ENCODE measurements at regions not wholly inside any gene's neighbourhood (a gene's known extent, or its start where the extent isn't known, plus 50 kb on each side); places are given as distances from the start of the nearest gene placed in this dataset.

- Mint-ChIP-seq H3K27me3 (ENCODE audit: low read depth) (no peaks in the 10 kb centered on the region), H3K36me3 (ENCODE audit: low read depth) (no peaks in the 10 kb centered on the region), H3K27ac (no peak overlapping the region), H3K4me3 (no peak overlapping the region), H3K9me3 (peaks cover 2% of the 10 kb centered on the region), H3K4me1 (ENCODE audit: low read depth) (no peaks in the 10 kb centered on the region)
- CTCF ChIA-PET, result no interaction called here
- no peak for DNase-seq
- intact Hi-C loops (cut with micrococcal nuclease), result no loop called here
Measured at GRCh38 chrX:21126661-21127060, 247.6 kb upstream of the CNKSR2 start.

GRCh38 chrX:21131346-21131745, 242.9 kb upstream of the CNKSR2 start:
- no peaks in the 10 kb centered on the region for H3K36me3 Mint-ChIP-seq (ENCODE audit: low read depth)
- no peak overlapping the region for H3K27ac Mint-ChIP-seq
- H3K27me3 Mint-ChIP-seq (ENCODE audit: low read depth), result no peaks in the 10 kb centered on the region
- no peaks in the 10 kb centered on the region for H3K4me1 Mint-ChIP-seq (ENCODE audit: low read depth)
- CTCF ChIA-PET, result no interaction called here
- no peak for DNase-seq
- H3K4me3 Mint-ChIP-seq, result no peak overlapping the region
- H3K9me3 Mint-ChIP-seq, result peaks cover 2% of the 10 kb centered on the region
- intact Hi-C loops (cut with micrococcal nuclease), result no loop called here

DNA sequence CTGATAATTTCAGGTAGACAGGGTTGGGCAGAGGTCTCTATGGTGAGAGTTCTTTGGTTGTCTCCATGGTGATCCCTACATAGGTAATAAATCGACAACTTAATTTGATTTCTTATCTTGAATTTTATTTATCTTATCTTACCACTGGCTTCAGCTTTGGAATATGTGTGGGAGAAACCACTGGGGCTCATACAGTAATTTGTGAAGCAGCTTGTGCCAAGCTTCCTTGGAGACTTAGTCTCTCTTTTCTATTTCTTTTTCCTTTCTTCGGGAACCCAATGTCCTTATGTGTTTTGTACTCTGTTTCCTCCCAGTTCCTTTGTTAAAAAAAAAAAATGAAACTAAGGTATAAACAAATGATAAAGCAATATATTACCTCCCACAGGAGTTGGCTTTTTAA, 242.4 kb upstream of the CNKSR2 start:
- CTCF ChIA-PET, result no interaction called here
- intact Hi-C loops (cut with micrococcal nuclease), result no loop called here
- H3K4me1 Mint-ChIP-seq (ENCODE audit: low read depth), result no peaks in the 10 kb centered on the region
- H3K9me3 Mint-ChIP-seq, result peaks cover 2% of the 10 kb centered on the region
- no peak overlapping the region for H3K27ac Mint-ChIP-seq
- no peak overlapping the region for H3K4me3 Mint-ChIP-seq
- DNase-seq, result no peak
- H3K27me3 Mint-ChIP-seq (ENCODE audit: low read depth), result no peaks in the 10 kb centered on the region
- H3K36me3 Mint-ChIP-seq (ENCODE audit: low read depth), result no peaks in the 10 kb centered on the region

DNA sequence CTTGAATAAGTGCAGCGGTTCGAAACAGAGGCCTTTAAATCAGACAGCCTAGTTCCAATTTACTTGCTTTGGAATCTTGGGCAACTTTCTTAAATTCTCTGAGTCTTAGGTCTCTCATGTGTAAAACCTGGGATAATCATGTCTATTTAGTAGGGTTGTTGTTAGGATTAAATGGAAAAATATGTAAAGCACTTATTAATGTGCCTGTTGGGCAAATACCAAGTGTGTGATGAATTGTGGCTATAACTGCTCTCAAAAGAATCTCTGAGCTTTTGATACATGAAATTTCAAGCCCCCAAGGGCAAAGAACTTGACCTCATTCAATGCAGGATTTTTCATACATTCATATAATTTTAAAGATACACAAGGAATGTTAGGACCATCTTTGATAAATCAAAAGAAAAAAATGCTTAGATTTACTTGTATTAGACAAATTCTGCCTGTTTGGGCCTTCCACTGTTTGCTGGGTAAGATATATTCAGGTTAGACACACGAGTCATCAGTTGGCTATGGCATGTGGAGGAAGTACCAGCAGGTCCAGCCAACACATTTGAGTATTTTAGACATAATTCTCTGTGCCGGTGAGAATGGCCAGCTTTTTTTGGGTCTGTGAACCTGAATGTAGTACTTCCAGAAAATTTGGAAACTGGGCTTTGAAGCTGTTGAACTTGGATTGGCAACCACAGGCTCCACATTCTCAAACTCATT, 241.4 kb upstream of the CNKSR2 start:
- Mint-ChIP-seq H3K9me3 (peaks cover 2% of the 10 kb centered on the region), H3K4me1 (ENCODE audit: low read depth) (no peaks in the 10 kb centered on the region), H3K27me3 (ENCODE audit: low read depth) (no peaks in the 10 kb centered on the region), H3K27ac (no peak overlapping the region), H3K36me3 (ENCODE audit: low read depth) (no peaks in the 10 kb centered on the region), H3K4me3 (no peak overlapping the region)
- DNase-seq, result no peak
- CTCF ChIA-PET, result interaction anchor here (0.6 kb wide), 1 partner anchor 12 kb away, joined by 4 read pairs; no protein-coding TSS in a partner anchor
- intact Hi-C loops (cut with micrococcal nuclease), result no loop called here

DNA sequence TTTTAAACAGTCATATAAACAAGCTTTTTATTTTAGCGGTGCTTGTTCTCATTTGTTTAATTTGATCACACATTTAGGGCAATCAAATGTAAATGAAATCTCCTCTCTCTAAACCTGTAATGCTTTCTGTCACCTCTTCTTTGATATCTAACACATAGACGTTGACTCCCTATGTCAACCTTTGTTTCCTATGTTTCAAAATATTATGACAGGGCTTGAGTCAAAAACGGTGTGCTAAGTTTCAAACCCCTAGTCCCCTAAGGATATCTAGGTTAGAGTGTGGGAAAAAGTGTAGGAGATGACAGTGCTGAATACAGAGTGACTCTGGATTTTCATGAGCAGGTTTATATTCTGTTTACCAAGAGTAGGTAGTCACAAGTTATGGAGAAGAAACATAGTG, 224.0 kb upstream of the CNKSR2 start:
- Mint-ChIP-seq H3K9me3 (no peaks in the 10 kb centered on the region), H3K27me3 (ENCODE audit: low read depth) (no peaks in the 10 kb centered on the region), H3K4me1 (ENCODE audit: low read depth) (no peaks in the 10 kb centered on the region), H3K4me3 (no peak overlapping the region), H3K36me3 (ENCODE audit: low read depth) (no peaks in the 10 kb centered on the region), H3K27ac (no peak overlapping the region)
- DNase-seq, result no peak
- CTCF ChIA-PET, result interaction anchor here (0.9 kb wide), 1 partner anchor 80 kb away, joined by 3 read pairs; no protein-coding TSS in a partner anchor
- intact Hi-C loops (cut with micrococcal nuclease), result no loop called here

DNA sequence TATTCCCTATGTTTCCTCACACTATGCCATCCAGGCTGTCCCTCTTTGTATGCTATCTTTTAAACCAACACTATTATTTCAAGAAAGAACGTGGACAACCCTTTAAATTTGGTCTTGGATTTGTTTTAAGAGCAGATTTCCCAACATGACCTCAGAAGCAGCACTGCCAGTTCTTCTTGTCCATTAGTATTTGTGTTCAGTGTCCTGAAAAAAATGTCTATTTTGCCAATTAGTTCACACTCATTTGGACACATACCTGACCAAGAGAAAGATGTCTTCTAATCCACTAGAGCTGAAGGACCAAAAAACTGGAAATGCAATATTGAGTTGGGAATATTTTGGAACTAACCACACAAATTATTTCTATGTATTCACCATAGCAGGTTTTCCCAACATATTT, 223.2 kb upstream of the CNKSR2 start:
- DNase-seq, result no peak
- CTCF ChIA-PET, result no interaction called here
- no peak overlapping the region for H3K27ac Mint-ChIP-seq
- no peak overlapping the region for H3K4me3 Mint-ChIP-seq
- H3K27me3 Mint-ChIP-seq (ENCODE audit: low read depth), result no peaks in the 10 kb centered on the region
- H3K4me1 Mint-ChIP-seq (ENCODE audit: low read depth), result no peaks in the 10 kb centered on the region
- intact Hi-C loops (cut with micrococcal nuclease), result no loop called here
- no peaks in the 10 kb centered on the region for H3K36me3 Mint-ChIP-seq (ENCODE audit: low read depth)
- no peaks in the 10 kb centered on the region for H3K9me3 Mint-ChIP-seq

- H3K27ac Mint-ChIP-seq, result no peak overlapping the region
- intact Hi-C loops (cut with micrococcal nuclease), result no loop called here
- H3K4me1 Mint-ChIP-seq (ENCODE audit: low read depth), result no peaks in the 10 kb centered on the region
- no peak for DNase-seq
- H3K27me3 Mint-ChIP-seq (ENCODE audit: low read depth), result no peaks in the 10 kb centered on the region
- no peak overlapping the region for H3K4me3 Mint-ChIP-seq
- no peaks in the 10 kb centered on the region for H3K9me3 Mint-ChIP-seq
- CTCF ChIA-PET, result no interaction called here
- no peaks in the 10 kb centered on the region for H3K36me3 Mint-ChIP-seq (ENCODE audit: low read depth)
Measured at GRCh38 chrX:21153033-21153432, 221.2 kb upstream of the CNKSR2 start.

DNA sequence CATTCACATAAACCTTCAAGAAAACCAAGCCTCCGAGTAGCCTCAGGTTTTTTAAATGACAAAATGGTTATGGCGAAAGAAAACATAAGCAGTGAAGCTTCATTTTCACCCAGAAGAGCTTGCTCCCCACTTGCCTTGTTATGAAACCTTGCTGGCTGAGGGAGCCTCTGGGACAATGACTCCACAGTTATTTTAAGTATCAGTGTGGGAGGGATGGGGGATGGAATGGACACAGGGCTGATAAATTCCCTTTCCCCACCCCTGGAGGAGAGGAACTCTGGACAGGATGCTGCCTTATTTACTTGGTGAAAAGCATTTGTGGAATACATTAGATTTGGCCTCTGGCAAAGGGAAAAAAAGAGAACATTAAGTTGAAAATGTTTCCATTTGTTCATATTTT, 220.7 kb upstream of the CNKSR2 start:
- intact Hi-C loops (cut with micrococcal nuclease), result no loop called here
- no peaks in the 10 kb centered on the region for H3K9me3 Mint-ChIP-seq
- DNase-seq, result no peak
- no peaks in the 10 kb centered on the region for H3K4me1 Mint-ChIP-seq (ENCODE audit: low read depth)
- H3K4me3 Mint-ChIP-seq, result no peak overlapping the region
- CTCF ChIA-PET, result no interaction called here
- no peaks in the 10 kb centered on the region for H3K27me3 Mint-ChIP-seq (ENCODE audit: low read depth)
- no peaks in the 10 kb centered on the region for H3K36me3 Mint-ChIP-seq (ENCODE audit: low read depth)
- no peak overlapping the region for H3K27ac Mint-ChIP-seq

GRCh38 chrX:21155916-21156315, 218.3 kb upstream of the CNKSR2 start:
- intact Hi-C loops (cut with micrococcal nuclease), result no loop called here
- CTCF ChIA-PET, result no interaction called here
- Mint-ChIP-seq H3K27ac (no peak overlapping the region), H3K36me3 (ENCODE audit: low read depth) (no peaks in the 10 kb centered on the region), H3K4me3 (no peak overlapping the region), H3K27me3 (ENCODE audit: low read depth) (no peaks in the 10 kb centered on the region), H3K9me3 (no peaks in the 10 kb centered on the region), H3K4me1 (ENCODE audit: low read depth) (no peaks in the 10 kb centered on the region)
- no peak for DNase-seq

DNA sequence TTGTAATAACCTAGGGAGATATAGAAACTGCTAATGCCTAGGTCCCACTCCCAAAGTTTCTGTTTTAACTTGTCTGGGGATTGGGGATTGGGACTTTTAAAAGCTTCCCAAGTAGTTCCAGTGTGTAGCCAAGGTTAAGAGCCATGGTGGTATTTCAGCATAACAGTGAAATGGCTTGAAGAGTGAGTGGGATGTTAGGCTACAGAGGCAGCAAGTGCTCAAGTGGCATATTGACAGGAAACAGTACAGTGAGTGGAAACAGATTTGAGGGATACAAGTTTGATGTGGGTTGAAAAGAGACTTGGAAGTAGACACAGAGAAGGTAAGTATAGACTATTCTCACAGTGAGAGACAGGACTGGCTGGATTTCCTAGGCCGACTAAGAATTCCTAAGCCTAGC, 217.6 kb upstream of the CNKSR2 start:
- no peaks in the 10 kb centered on the region for H3K9me3 Mint-ChIP-seq
- no peaks in the 10 kb centered on the region for H3K36me3 Mint-ChIP-seq (ENCODE audit: low read depth)
- CTCF ChIA-PET, result no interaction called here
- no peak for DNase-seq
- H3K4me3 Mint-ChIP-seq, result no peak overlapping the region
- intact Hi-C loops (cut with micrococcal nuclease), result no loop called here
- no peak overlapping the region for H3K27ac Mint-ChIP-seq
- H3K4me1 Mint-ChIP-seq (ENCODE audit: low read depth), result no peaks in the 10 kb centered on the region
- no peaks in the 10 kb centered on the region for H3K27me3 Mint-ChIP-seq (ENCODE audit: low read depth)

- Mint-ChIP-seq H3K4me3 (no peak overlapping the region), H3K9me3 (no peaks in the 10 kb centered on the region), H3K4me1 (ENCODE audit: low read depth) (no peaks in the 10 kb centered on the region), H3K36me3 (ENCODE audit: low read depth) (no peaks in the 10 kb centered on the region), H3K27ac (no peak overlapping the region), H3K27me3 (ENCODE audit: low read depth) (no peaks in the 10 kb centered on the region)
- CTCF ChIA-PET, result interaction anchor here (0.6 kb wide), 1 partner anchor 410 kb away, joined by 3 read pairs; no protein-coding TSS in a partner anchor
- no peak for DNase-seq
- intact Hi-C loops (cut with micrococcal nuclease), result no loop called here
Measured at GRCh38 chrX:21158678-21159077, 215.5 kb upstream of the CNKSR2 start.

DNA sequence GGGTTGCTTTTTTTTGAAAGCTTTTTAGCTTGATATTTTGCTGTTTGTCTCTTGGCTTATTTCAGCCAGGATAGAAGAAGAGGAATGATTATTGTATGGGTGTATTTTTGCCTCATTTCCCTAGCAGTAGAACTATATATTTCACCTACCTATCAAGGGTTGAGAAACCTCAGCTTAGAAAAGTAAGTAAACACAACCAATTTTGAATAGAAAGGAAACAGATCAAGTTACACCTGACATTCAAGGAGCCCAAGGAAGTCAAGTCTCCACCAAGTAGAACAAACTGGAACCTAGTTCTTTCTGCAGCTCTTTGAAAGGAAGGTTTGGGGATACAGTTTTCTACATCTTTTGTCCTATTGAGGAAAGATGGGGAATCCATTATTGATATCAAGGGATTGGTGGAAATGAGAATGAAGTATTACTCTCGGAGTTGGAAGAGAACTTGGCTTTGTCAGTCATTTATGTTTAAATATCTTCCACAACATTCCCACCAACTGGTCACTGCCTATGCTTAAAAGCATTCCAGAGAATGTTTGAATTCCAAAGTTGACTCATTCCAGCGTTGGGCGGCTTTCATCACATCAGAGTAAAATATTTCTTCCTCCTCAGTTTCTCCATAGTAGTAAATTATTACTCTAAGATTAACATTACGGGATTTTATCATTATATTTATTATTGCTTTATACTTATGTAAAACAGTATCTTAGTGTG, 207.8 kb upstream of the CNKSR2 start:
- Mint-ChIP-seq H3K9me3 (no peaks in the 10 kb centered on the region), H3K4me3 (no peak overlapping the region), H3K36me3 (ENCODE audit: low read depth) (no peaks in the 10 kb centered on the region), H3K27me3 (ENCODE audit: low read depth) (no peaks in the 10 kb centered on the region), H3K4me1 (ENCODE audit: low read depth) (no peaks in the 10 kb centered on the region), H3K27ac (no peak overlapping the region)
- DNase-seq, result no peak
- CTCF ChIA-PET, result no interaction called here
- intact Hi-C loops (cut with micrococcal nuclease), result no loop called here

DNA sequence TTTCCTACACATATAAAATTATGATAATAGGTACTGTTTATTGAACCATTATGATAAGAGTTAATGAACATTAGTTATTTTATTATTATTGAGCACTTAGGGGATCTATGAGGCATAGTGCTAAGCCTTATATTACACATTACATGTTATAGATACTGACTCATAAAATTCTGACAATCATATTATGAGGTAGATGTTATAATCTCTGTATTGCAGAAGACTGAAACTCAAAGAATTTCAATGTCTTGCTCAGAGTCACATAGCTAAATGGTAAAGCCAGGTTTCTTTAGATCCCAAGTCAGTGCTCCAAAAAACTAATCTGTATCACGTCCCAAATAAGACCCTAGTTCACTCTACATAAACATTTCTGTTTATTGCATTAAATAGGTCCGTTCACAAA, 207.2 kb upstream of the CNKSR2 start:
- H3K27ac Mint-ChIP-seq, result no peak overlapping the region
- intact Hi-C loops (cut with micrococcal nuclease), result no loop called here
- CTCF ChIA-PET, result no interaction called here
- no peaks in the 10 kb centered on the region for H3K4me1 Mint-ChIP-seq (ENCODE audit: low read depth)
- H3K4me3 Mint-ChIP-seq, result no peak overlapping the region
- H3K36me3 Mint-ChIP-seq (ENCODE audit: low read depth), result no peaks in the 10 kb centered on the region
- DNase-seq, result no peak
- H3K9me3 Mint-ChIP-seq, result no peaks in the 10 kb centered on the region
- H3K27me3 Mint-ChIP-seq (ENCODE audit: low read depth), result no peaks in the 10 kb centered on the region
